NCI-H2171 treated with DMSO at 0.1 percent for 48 hours (cell line): ENCODE measurements at regions not wholly inside any gene's neighbourhood (a gene's known extent, or its start where the extent isn't known, plus 50 kb on each side); places are given as distances from the start of the nearest gene placed in this dataset.

ENCODE experiments used
- DNase-seq: peaks from one replicate; lab custom pipeline; 2025; lab: John Stamatoyannopoulos, UW

DNA sequence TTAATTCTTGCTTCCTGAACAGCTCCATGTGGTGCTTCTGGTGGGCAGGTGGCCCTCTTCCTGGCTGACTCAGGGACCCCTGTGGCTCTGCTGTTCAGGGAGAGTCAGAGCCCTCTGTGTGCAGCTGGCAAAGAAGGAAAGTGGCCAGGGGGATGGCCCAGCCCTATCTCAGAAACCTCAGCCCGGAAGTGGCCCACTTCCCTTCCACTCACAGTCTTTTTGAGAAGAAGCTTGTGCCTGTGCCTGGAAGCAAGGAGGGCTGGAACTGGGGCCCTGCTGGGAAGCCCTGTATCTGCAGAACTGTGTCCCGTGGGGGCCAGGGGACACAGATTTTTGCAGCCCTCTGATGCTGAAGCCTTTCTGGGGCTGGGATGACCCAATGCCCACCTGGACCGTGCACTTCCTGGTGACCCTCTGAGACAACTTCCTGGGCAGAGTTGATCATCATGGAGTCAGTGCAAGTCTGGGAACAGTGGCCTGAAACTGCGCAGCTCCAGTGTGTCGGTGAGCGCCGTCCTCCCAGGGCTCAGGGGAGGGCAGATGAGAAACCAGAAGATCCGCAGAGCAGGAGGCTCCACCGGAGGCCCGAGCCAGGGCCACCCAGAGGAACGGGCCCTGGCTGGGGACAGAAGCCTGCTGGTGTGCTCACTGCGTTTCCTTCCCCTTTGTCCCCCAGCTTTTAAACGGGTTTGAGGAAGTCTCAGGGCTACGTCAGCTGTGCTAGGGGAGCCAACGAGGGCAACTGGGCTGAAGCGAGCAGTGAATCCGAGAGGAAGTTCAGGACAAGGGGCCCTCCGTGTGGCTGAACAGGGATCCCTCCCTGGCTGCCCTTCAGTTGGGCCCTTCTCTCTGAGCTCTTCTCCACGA, 217.4 kb upstream of the RTL1 start:
- peak; percentile 5 for DNase-seq

DNA sequence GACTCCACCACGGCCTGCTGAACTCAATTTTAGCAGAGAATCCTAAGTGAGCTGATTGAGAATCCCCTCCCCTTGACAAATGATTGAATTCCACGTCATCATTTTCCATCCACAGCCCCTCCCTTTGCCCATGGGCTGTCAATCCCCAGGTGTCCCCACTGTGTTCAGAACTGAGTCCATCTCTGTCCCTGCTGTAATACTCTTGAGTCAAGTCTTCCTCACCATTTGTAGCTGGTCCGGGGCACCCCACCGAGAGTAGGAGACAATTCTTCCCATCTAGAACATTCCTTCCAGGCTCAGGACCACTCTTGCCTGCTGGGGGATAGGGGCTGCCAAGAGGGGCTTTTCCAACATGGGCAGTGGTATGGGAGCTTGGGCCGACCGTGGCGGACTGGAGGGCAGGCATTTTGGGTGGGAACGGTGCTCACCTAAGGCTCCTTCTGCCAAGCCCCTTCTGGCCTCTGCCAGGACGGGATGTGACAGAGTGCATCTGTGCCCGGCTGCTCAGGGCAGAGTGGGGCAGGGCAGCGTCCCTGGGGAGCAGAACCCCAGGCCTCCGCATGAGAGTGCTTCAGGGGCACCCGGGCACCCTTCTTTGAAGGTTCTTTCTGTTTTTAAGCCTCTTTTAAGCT, 218.1 kb upstream of the RTL1 start:
- no peak for DNase-seq

GRCh38 chr14:101122237-101123141, 219.0 kb upstream of the RTL1 start:
- no peak for DNase-seq

DNA sequence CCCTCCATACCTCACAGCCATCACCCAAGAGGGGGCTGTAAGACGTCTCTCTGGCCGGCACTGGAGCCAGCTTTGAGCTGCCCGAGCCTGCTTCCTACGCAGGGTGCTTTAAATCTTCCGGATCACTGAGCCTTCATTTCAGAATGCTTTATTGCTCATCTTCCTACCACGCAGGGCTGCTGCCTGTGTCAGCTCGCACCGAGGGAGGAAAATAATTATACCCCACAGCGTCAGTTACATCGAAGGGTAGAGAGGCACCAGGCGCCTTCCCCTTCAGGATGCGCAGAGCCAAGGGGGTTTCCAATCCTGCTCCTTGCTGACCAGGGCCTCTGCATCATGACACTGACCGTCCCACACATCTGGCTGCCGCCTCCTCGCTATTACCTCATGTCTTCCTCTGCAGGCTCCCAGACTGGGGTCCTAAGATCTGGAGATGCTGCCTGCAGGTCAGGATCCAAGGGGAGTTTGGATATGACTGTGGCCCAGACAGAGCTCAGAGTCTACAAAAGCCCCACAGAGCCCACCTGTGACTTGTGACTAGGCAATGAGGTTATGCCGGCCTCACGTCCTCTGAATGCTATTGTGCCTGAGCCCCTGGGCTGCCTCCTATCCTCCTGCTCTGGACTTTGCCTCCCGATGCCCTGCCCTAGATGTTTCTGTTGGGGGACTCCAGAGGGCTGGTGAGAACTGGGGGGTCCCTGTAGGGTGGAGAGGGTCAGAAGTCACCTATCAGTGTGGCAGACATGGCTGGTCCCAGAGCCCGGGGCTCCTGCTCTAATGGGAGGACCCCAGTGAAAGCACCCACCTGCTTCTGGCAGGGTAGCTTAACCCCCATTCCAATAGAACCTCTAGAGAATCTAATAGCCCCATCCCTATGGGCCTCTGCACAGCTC, 220.3 kb upstream of the RTL1 start:
- no peak for DNase-seq

- no peak for DNase-seq
These were observed 221.3 kb upstream of the RTL1 start for GRCh38 chr14:101124815-101125214.

- DNase-seq, result no peak
These were observed 221.8 kb upstream of the RTL1 start for GRCh38 chr14:101125313-101125712.

DNA sequence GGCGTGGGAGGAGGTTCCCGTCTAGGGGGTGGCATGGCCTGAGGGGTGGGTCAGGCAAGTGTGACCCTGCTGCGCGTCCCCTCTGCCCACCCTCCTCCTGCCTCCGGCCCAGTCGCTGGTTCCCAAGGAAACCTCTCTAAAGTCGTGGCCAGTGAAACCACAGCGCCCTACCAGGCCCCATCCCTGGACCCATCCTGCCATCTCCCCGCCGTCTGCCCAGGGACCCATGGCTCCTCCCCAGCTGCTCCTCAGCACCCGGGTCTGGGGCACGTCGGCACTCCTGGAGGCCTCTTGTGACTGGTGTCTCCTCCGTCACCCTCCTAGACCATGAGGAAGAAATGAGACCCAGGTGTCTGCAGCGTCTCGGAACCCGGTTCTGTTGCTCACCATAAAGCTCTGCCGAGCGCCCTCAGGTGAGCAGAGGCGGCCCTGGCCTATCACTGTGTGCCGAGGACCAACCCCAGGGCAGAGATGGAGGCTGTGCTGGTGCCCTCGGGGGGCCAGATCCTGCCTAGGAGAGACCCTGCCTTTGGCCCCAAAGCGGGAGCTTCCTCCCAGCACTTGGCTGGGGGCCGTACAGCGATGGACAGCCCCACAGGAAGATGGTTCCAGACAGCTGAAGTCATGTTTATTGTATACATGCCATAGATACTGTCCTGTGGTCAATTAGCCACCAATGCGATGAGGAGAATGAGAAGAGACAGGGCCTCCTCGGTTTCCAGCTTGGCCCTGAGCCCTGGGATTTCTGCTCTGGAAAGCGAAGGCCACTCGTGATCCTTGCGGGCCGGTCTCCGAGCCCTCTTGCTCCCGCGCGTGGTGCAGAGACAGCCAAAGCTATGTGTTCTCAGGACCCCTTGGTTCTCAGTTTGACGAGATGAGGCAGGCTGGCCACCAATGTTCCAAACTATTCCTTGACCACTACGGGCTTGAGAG, 222.5 kb upstream of the RTL1 start:
- no peak for DNase-seq

- no peak for DNase-seq
These were observed 223.2 kb upstream of the RTL1 start for GRCh38 chr14:101126731-101127130.

- DNase-seq, result no peak
These were observed 223.7 kb upstream of the RTL1 start for GRCh38 chr14:101127224-101127623.

GRCh38 chr14:101128478-101129321, 225.2 kb upstream of the RTL1 start:
- no peak for DNase-seq

DNA sequence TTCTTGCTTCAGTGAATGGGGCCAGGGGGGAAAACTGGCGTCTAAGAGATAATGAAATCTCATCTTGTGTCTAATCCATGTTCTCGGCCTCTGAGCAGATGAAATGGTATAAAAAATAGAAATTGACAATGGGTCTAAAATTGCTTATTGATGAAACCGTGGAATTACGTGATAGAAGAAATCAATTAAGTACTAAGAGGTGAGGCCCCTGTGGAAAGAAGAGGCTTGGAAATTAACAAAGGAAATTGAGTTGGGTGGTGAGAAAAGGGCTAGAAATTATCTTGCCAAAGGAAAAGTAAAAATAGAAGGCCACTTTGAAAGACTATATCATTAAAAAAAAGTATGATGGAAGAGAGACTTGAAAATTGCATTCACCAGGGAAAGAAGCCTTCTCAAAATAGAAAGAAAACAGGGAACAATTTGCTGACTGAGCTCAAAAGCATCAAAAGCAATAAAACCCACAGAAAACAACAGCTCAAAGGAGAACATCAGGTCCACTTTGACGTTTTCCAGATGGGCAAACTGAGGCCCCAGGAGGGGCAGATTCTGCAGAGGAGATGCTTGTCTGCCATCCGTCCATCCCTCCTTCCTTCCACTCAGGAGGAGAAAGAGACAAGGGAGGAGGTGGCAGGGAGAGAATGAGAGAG, 226.1 kb upstream of the RTL1 start:
- DNase-seq, result no peak

- DNase-seq, result no peak
These were observed 227.3 kb upstream of the RTL1 start for GRCh38 chr14:101130861-101131260.

DNA sequence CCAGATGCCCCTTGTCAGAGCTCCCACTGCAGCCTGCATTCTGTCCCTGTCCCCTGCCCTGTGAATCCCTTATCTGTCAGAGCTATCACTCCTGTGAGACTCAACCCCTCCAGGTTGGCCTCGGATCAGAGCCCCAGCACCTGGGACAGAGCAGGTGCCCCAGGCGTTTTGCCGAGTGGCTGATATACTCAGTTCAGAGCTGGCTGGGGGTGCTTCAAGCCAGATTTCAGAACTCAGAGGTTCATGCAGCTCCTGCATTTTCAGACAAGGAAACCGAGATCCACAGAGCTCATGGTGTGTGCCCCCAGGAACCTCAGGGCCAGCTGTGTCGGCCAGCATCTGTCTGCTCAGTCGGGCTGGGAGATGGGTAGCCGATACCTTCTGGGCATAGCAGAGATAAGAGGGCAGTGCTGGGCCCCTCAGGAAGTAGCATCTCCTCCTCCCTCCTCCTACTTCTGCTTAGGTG, 228.0 kb upstream of the RTL1 start:
- DNase-seq, result no peak

- no peak for DNase-seq
These were observed 228.6 kb upstream of the RTL1 start for GRCh38 chr14:101132051-101132571.

DNA sequence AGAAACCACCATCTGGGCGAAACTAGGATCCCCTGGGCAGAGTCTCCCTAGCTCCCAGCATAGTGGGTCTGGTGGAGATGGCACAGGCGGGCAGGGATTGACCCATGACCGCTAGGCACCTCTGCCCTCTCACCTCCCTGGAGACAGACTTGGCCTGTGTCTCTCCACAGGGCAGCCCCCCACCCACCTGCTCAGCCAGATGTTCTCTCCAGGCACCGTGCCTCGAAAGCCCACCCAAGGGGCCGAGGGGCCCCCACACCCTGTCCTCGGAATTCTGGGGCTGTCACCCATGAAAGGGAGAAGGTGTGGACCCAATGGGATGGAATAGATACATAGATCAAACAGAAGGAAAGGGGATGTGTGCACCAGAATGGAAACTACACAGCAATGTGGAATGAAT, 229.1 kb upstream of the RTL1 start:
- DNase-seq, result no peak

DNA sequence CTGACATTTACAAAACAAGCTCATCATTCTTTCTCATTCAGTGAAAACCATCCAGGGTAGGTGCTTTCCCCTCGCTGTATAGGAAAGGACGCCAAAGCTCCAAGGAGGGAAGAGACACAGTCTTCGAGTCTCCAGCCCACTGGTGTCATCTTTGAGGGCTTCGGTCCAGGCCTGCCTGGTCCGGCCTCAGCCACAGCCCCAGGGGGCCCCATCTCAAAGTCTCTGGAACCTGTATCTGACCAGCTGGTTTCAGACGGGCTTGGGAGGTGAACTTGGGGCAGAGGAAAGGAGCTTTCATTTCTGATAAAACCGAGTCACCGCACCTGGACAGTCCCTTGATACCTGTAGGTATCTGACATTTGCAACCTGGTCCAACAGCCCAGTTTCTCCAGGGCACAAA, 229.5 kb upstream of the RTL1 start:
- no peak for DNase-seq

DNA sequence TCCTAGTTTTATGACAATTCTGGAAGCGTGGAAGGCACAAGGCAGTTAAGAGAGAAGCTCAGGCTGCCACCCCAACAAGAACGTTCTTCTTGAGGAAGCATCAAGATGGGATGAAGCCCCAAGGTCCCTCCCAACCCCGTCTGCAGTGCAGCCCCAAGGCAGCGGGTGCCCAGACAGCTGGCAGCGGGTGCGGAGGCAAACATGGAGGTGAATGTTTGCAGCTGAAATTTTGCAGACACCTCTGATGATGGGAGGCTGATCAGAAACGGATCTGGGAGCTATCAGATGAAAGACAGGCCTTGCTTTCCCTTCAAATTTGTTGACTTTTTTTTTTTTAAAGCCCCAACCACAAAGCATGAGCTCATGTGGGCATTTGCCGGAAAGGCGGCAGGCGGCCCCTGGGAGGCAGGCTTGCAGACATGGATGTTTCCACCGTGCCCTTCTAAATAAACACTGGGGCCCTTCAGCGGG, 230.7 kb upstream of the RTL1 start:
- no peak for DNase-seq

- DNase-seq, result no peak
These were observed 231.4 kb upstream of the RTL1 start for GRCh38 chr14:101134851-101135433.
